ENCODE measurements at regions not wholly inside any gene's neighbourhood (a gene's known extent, or its start where the extent isn't known, plus 50 kb on each side); places are given as distances from the start of the nearest gene placed in this dataset.
"Not testable (repeated sequence)": the region's sequence is repeated elsewhere in the genome, so short reads cannot be mapped to it uniquely, and the experiment has no call there.

GRCh38 chr2:8310557-8311455 is 371.1 kb upstream of the ID2 start:
- peak; percentile 16 for DNase-seq (ENCODE audit: low read depth)

DNA sequence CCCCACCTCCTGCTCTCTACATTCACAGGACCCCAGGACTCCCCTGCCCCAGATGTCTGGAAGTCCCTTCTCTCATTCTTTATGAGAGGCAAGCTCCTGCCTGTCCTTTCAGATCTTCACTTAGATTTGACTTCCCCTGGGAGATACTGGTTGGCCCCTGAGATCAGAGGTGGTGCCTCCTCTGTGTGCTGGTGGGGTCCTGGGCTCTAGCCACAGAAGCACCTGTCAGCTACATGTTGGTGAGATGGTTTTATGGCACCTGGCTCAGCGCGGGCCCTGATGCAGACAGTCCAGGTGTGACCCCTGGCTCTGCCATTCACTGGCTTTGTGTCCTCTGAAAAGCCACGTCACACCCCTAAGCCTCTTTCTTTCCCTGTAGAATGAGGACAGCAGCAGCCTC is 369.6 kb upstream of the ID2 start:
- DNase-seq (ENCODE audit: low read depth) = no peak

DNA sequence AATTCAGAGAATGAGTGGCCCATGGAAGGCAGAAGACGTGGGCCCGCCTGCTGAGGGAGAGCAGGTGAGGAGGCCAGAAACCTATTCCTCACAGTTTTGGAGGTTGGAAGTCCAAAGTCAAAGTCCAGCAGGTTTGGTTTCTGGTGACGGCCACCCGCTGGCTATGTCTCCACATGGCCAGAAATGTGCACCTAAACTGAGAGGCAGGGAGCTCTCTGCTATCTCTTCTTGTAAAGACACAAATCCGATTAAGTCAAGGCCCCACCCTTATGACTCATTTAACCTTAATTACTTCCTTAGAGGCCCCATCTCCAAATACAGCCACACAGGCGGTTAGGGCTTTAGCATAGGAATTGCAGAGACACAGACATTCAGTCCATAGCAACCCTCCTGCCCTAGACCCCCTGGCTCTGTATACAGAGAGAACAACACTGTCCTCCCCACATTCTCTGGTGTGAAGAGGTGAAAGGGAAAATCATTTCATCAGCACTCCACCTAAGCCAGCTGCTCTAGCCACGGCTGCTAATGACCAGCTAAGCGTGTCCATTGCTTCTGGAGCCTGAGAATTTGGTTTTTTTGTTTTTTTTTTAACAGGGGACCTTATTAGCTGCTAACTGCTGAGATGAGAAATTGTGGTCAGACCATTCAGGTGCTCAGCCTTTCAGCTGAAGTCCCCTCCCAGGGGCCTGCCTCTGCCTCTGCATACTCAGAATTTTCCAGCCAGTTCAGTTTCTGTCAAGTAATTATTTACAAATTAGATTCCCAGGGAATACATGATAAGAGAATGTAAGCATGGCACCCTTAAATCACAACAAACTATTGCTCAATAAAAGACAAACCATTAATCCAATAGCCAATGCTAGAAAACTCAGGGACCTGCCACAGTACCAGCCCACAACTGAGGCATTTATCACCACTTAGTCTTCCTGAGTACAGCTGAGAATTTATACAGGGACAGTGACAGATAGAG is 368.7 kb upstream of the ID2 start:
- DNase-seq (ENCODE audit: low read depth) = no peak

DNA sequence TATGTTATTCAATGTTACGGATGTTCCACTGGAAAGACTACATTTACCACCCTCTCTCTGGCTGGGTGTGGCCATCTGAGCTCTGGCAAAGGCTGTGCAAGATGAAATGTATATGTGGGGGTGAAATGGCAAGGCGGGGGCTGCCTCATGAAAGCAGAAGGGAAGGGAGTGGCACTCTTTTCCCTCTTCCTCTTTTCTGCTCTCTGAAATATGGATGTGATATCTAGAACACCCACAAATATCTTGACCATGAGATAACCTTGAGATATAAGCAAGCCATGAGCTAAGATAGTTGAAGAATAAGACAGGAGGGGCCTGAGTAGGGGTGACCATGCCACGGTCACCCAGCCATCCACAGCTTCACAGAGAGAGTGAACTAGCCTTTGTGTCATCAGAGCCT is 367.8 kb upstream of the ID2 start:
- DNase-seq (ENCODE audit: low read depth) = no peak

- DNase-seq (ENCODE audit: low read depth) = no peak
Measured at GRCh38 chr2:8315531-8316165, 366.2 kb upstream of the ID2 start.

GRCh38 chr2:8316356-8316755 is 365.5 kb upstream of the ID2 start:
- DNase-seq (ENCODE audit: low read depth) = no peak

GRCh38 chr2:8317418-8317817 is 364.4 kb upstream of the ID2 start:
- no peak for DNase-seq (ENCODE audit: low read depth)

DNA sequence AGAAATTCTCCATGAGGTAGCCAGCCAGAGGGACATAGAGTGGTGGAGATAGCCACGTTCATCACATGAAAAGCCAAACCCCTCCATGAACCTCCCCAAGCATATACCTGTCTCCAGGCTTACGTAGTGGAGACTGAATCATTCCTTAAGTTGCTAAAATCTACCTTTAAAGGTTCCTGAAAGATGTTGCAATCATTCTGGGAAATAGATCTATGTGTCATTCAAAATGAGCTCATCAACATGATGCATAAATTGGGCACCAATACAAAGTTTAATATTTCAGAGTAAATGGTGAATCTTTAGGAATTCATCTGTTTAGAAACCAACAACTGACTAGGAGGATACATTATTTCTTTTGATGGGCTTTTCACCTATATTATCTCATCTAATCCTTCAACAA is 362.6 kb upstream of the ID2 start:
- no peak for DNase-seq (ENCODE audit: low read depth)

DNA sequence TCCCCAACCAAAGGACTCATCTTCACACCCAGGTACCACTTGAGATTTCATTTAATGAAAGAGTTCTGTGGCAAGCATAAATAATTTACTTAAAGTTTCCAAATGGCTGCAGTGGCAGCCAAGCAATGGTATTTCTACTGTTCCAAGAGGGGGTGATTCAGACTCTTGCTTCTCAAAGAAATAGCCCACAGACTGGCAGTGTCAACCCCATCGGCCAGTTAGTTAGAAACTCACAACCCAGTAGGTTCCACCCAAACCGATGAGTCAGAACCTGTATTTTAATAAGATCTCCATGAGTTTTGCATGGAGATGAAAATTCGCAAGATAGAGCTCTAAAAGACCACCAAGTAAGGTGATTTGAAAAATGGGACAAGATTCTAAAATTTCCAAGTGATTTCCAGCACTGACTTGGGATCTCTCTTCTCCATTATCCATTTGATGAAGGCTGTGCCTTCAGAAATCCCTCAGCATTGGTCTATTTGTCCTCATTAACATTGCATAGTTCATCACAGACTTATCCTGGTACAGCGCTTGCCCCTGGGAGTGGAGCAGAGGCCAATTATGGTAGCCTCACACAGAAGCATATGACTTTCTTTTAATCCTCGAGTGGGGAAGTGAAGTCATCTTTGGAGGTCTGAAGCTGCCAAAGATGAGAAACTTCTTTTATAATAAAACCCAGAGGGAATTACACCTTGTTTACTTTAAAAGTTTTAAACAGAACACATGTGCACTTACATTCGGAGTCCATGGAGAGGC is 361.4 kb upstream of the ID2 start:
- no peak for DNase-seq (ENCODE audit: low read depth)

GRCh38 chr2:8322634-8323033 is 359.2 kb upstream of the ID2 start:
- no peak for DNase-seq (ENCODE audit: low read depth)

DNA sequence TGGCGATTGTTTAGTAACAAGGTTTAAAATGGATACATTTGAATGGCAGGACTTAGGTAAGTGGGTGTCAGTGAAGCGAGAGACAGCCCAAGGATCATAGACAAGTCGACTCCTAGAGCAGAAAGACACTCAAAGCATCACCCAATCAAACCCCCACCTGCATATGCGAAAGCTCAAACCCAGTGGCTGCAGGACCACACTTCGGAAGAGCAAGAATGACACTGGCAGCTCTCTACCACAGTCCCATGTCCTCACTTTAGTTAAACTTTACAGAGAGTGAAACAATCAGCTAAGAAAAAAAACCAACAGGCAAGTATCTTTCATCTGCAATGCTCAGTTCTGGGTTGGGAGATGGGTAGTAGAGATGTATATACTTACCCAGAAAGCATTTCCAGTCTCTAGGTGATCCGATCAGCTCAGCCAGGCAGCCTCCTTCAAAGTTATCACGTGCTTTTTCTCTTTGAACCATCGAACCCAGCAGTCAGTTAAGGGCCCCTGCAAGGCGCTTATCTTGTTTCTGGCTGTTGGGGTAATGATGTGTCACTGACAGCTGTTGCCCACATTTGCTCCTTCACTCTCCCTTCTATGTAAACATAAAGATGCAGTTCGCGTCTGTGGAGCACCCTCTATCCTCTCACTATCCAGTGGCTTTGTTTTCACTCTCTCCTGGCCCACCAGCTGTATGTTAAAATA is 357.5 kb upstream of the ID2 start:
- DNase-seq (ENCODE audit: low read depth) = no peak

GRCh38 chr2:8324901-8325300 is 357.0 kb upstream of the ID2 start:
- no peak for DNase-seq (ENCODE audit: low read depth)

DNA sequence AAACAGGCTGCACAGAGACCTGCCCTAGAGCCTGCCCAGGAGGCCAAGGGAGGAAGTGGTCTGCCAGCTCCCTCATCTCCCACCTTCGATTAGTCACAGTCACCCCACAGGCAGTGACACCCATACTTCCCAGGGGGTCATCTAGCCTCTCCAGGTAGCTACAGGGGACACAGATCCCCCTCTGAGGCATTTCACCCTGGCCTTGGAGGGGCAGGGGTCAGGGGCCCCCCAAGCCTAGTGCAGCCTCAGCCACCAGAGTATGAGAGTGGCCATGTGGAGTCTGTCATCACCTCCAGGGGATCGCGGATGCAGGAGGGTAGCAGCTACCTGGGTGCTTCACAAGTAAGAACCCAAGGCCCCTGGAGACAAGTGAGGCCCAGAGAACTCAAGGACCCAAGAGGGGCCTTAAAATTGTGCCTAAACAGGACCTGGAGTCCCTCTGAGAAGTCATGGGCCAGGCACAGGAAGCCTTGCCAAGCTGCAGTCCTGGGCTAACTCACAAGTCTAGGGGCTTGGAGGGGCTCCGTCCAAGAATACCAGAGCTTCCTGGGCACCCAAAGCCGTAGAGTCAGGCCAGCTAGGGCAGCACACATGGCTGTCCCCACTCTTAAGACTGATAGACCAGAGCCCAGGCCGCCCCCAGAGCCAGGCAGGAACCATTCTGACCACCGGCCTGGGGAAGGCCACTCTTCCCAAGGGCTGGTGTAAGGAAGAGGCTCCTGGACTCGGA is 354.3 kb upstream of the ID2 start:
- no peak for DNase-seq (ENCODE audit: low read depth)

- no peak for DNase-seq (ENCODE audit: low read depth)
Measured at GRCh38 chr2:8328217-8328616, 353.6 kb upstream of the ID2 start.

- DNase-seq (ENCODE audit: low read depth) = no peak
Measured at GRCh38 chr2:8329660-8330622, 351.9 kb upstream of the ID2 start.

- no peak for DNase-seq (ENCODE audit: low read depth)
Measured at GRCh38 chr2:8331068-8331467, 350.8 kb upstream of the ID2 start.

GRCh38 chr2:8332646-8333045 is 349.2 kb upstream of the ID2 start:
- no peak for DNase-seq (ENCODE audit: low read depth)

DNA sequence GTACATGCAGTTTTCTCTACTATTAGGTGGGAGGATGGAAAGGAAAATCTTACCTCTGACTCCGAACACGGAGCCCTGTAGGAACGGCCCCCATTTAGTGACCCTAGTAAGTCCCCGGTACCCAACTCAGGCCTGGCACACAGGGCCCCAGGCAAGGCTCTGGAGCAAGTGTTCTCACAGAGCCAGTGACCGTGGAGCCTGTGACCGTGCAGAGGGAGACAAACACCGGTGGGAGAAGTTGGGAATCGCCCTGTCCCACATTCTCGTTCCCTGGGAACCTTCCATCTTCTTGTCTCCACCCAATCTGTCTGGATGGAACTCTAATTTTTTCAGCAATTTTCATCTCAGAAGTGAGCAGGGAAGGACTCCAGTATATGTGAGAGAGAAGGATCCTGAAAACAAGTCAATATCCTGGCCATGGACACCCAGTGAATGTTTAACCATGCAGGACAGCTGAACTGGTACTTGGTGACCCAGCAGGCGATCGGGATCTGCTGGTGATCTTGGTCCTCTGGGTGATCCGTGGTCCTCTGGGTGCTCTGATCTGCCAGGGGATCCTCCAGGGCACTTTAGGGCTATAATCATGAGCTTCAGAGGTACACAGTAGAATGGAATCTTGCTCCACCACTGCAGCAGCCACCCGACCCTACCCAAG is 348.6 kb upstream of the ID2 start:
- no peak for DNase-seq (ENCODE audit: low read depth)

DNA sequence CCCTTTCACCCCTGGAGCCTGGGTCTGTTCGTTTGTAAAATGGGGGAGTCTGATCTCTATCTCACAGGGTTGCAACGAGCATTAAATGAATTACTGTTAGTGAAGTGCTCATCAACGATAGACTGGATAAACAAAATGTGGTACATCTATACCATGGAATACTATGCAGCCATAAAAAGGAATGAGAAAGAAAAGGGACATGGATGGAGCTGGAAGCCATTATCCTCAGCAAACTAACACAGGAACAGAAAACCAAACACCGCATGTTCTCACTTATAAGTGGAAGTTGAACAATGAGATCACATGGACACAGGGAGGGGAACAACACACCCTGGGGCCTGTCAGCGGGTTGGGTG is 348.0 kb upstream of the ID2 start:
- DNase-seq (ENCODE audit: low read depth) = not testable (repeated sequence)

Measured in activated T-helper 1 cell treated with Interleukin-2 at 50 U/mL for 16 hours (primary cell).